ENCODE measurements at regions not wholly inside any gene's neighbourhood (a gene's known extent, or its start where the extent isn't known, plus 50 kb on each side); places are given as distances from the start of the nearest gene placed in this dataset.
A peak's percentile ranks its signal among the peaks of the same experiment; 100 is the strongest.

GRCh38 chrX:33725535-33726210, 406.4 kb downstream of the FAM47A start:
- Histone ChIP-seq H3K9ac (ENCODE audit: low read length) (no peak overlapping the region), H3K27me3 (ENCODE audit: insufficient read depth, low read depth, low read length) (peaks cover 15% of the 10 kb centered on the region), H3K4me3 (ENCODE audit: low read length) (peak overlapping the region; percentile 33), H3K9me2 (ENCODE audit: insufficient read depth, low read length) (no peaks in the 10 kb centered on the region), H3K4me2 (ENCODE audit: low read length) (no peak overlapping the region), H3K36me3 (ENCODE audit: insufficient read depth, low read length) (no peaks in the 10 kb centered on the region), H3F3A (ENCODE audit: insufficient read depth, low read length, poor library complexity, severe bottlenecking) (no peaks in the 10 kb centered on the region), H3K79me2 (replicated peaks; ENCODE audit: insufficient read depth, low read length) (no peaks in the 10 kb centered on the region), H2AFZ (ENCODE audit: low read depth, low read length) (no peak overlapping the region), H4K20me1 (ENCODE audit: insufficient read depth) (no peaks in the 10 kb centered on the region), H3K9me3 (ENCODE audit: low read length) (no peaks in the 10 kb centered on the region), H3K27ac (ENCODE audit: low read length) (no peak overlapping the region)
- TF ChIP-seq EZH2 (IDR thresholded peaks at IDR 0.05; ENCODE audit: borderline replicate concordance, insufficient read depth, low read length, poor library complexity, severe bottlenecking): no peak
- TF ChIP-seq POLR2AphosphoS5 (IDR thresholded peaks at IDR 0.05): no peak
- TF ChIP-seq TAF1 (IDR thresholded peaks at IDR 0.05; ENCODE audit: low read depth): no peak
- no peak for TF ChIP-seq CTCF (IDR thresholded peaks at IDR 0.05; ENCODE audit: poor library complexity, severe bottlenecking)
- TF ChIP-seq SMC3 (conservative IDR thresholded peaks at IDR 0.05; ENCODE audit: poor library complexity): no peak
- TF ChIP-seq EP300 (conservative IDR thresholded peaks at IDR 0.05; ENCODE audit: poor library complexity, severe bottlenecking): no peak
- TF ChIP-seq RAD21 (conservative IDR thresholded peaks at IDR 0.05): no peak
- TF ChIP-seq MXI1 (conservative IDR thresholded peaks at IDR 0.05; ENCODE audit: poor library complexity, severe bottlenecking): no peak
- no peak for TF ChIP-seq REST (IDR thresholded peaks at IDR 0.05; ENCODE audit: borderline replicate concordance)

DNA sequence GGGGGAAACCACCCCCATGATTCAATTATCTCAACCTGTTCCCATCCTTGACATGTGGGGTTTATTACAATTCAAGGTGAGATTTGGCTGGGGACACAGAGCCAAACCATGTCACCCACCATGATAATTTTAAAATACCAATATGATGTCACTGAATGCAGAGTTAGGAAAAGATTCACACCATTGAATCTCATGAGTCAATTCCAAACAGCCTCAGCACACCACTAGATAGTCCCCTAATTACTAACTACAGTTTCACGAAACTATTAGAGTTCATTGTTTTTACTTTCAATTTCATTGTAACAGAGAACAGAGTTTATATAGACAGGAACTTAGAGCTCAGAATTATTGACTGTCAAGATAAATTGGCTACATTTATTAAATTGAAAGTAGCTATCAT, 410.2 kb downstream of the FAM47A start:
- no peaks in the 10 kb centered on the region for H3K36me3 ChIP-seq (ENCODE audit: insufficient read depth, low read length)
- no peaks in the 10 kb centered on the region for H3K79me2 ChIP-seq (replicated peaks; ENCODE audit: insufficient read depth, low read length)
- H3K4me2 ChIP-seq (ENCODE audit: low read length): no peak overlapping the region
- H3K27me3 ChIP-seq (ENCODE audit: insufficient read depth, low read depth, low read length): peaks cover 15% of the 10 kb centered on the region
- H3F3A ChIP-seq (ENCODE audit: insufficient read depth, low read length, poor library complexity, severe bottlenecking): no peaks in the 10 kb centered on the region
- H3K9me3 ChIP-seq (ENCODE audit: low read length): no peaks in the 10 kb centered on the region
- H4K20me1 ChIP-seq (ENCODE audit: insufficient read depth): no peaks in the 10 kb centered on the region
- H3K9me2 ChIP-seq (ENCODE audit: insufficient read depth, low read length): no peaks in the 10 kb centered on the region
- TF ChIP-seq RAD21 (conservative IDR thresholded peaks at IDR 0.05) (no peak), EP300 (conservative IDR thresholded peaks at IDR 0.05; ENCODE audit: poor library complexity, severe bottlenecking) (no peak), REST (IDR thresholded peaks at IDR 0.05; ENCODE audit: borderline replicate concordance) (no peak), SMC3 (conservative IDR thresholded peaks at IDR 0.05; ENCODE audit: poor library complexity) (no peak), EZH2 (IDR thresholded peaks at IDR 0.05; ENCODE audit: borderline replicate concordance, insufficient read depth, low read length, poor library complexity, severe bottlenecking) (no peak), POLR2AphosphoS5 (IDR thresholded peaks at IDR 0.05) (no peak), TAF1 (IDR thresholded peaks at IDR 0.05; ENCODE audit: low read depth) (no peak), MXI1 (conservative IDR thresholded peaks at IDR 0.05; ENCODE audit: poor library complexity, severe bottlenecking) (no peak), CTCF (IDR thresholded peaks at IDR 0.05; ENCODE audit: poor library complexity, severe bottlenecking) (no peak)
- H3K27ac ChIP-seq (ENCODE audit: low read length): no peak overlapping the region
- H3K9ac ChIP-seq (ENCODE audit: low read length): no peak overlapping the region
- no peak overlapping the region for H2AFZ ChIP-seq (ENCODE audit: low read depth, low read length)
- H3K4me3 ChIP-seq (ENCODE audit: low read length): no peak overlapping the region
